ENCODE measurements at regions not wholly inside any gene's neighbourhood (a gene's known extent, or its start where the extent isn't known, plus 50 kb on each side); places are given as distances from the start of the nearest gene placed in this dataset.
A peak's percentile ranks its signal among the peaks of the same experiment; 100 is the strongest.
"Not testable (repeated sequence)": the region's sequence is repeated elsewhere in the genome, so short reads cannot be mapped to it uniquely, and the experiment has no call there.

DNA sequence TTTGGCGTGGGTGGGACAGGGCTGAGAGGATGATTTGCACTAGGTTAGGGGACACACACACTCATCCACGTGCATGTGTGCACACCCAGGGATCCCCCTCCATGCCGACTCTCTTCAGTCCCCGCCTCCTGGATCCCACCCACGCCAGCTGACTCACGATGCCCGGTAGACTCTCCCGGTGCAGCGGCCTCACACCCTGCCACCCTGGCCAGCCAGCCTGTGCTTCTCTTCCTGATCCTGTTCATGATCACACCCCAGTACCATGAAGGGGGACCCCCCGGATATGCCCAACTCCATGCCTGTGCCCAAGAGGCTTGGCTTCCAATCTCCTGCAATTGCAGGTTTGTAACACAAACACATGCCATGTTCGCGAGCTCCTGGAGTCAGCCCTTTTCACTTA, 157.8 kb upstream of the HDAC4 start:
- no peak for DNase-seq

GRCh38 chr2:239557516-239557915, 156.7 kb upstream of the HDAC4 start:
- DNase-seq = no peak

GRCh38 chr2:239555571-239555905, 154.7 kb upstream of the HDAC4 start:
- DNase-seq = no peak

DNA sequence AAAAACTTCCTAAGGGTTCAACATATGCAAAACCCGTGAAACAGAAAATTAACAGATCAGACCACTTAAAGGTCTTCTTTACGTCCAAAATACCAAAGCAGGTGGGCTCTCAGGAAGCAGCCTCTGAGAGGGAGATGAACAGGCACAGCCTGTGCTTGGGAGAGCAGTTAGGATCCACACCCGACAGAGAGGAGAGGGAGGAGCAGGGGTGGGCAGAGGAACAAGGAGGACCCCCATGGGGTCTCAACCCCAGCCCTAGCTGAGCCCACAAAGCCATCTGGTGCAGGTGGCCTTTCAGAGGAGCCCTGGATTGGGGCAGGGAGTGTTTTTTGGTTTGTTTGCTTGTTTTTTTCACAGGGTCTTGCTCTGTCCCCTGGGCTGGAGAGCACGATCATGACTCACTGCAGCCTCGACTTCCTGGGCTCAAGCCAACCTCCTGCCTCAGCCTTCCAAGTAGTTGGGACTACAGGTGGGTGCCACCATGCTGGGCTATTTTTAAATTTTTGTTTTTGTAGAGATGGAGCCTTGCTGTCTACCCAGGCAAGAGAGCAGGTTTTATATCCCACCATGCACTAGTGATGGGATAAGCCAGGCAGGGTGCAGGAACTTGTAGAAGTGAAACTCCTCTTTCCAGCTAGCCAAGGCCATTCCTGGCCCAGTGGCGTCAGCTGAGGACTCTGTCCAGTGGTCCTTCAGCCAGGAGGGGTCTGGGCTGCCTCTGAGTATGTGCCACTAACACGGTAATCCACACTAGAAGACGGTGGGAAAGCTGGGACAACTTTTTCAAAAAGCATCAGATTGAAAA, 154.1 kb upstream of the HDAC4 start:
- DNase-seq = no peak

GRCh38 chr2:239553376-239554000, 152.7 kb upstream of the HDAC4 start:
- no peak for DNase-seq

DNA sequence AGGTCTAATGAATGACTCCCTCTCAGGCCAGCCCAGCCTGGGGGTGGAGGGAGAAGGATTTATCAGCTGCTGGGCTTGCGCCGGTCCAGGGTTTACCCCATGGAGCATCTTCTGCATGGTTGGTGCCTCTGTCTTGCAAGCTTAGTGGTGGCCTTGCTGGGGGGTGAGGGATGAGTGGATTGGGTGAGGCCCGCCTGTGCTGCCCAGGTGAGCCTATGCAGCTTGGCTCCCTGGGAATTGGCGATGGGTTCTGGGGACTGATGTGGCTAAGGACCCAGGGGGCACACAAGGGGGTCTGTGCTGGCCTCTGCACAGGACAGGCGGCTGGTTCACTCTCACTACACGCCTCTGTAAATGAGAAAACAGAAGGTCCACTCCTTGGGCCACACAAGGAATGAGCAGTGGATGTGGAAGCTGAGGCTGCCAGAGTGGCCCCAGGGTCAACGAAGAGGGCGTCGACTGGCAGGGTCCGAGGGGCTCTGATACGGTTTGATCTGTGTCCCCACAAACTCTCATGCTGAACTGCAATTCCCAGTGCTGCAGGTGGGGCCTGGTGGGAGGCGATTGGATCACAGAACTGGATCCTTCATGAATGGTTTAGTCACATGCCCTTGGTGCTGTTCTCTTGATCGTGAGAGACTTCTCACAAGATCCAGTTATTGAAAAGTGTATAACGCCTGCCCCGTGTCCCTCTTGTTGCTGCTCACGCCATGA, 151.6 kb upstream of the HDAC4 start:
- DNase-seq = no peak

- DNase-seq = no peak
Measured at GRCh38 chr2:239551206-239551605, 150.4 kb upstream of the HDAC4 start.

DNA sequence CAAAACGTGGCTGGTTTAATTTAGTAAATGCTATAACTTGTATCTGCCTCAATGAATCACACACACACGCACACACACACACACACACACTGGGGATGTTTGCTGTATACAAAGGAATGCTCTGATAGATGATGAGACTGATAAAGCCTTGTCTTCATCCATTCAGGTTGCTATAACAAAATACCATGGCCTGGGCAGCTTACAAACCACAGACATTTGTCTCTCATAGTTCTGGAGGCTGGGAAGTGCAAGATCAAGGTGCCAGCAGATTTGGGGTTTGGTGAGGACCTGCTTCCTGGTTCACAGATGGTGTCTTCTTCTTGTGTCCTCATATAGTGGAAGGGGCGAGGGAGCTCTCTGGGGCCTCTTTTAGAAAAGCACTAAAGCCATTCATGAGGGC, 149.5 kb upstream of the HDAC4 start:
- no peak for DNase-seq

GRCh38 chr2:239549711-239550255, 149.0 kb upstream of the HDAC4 start:
- no peak for DNase-seq

DNA sequence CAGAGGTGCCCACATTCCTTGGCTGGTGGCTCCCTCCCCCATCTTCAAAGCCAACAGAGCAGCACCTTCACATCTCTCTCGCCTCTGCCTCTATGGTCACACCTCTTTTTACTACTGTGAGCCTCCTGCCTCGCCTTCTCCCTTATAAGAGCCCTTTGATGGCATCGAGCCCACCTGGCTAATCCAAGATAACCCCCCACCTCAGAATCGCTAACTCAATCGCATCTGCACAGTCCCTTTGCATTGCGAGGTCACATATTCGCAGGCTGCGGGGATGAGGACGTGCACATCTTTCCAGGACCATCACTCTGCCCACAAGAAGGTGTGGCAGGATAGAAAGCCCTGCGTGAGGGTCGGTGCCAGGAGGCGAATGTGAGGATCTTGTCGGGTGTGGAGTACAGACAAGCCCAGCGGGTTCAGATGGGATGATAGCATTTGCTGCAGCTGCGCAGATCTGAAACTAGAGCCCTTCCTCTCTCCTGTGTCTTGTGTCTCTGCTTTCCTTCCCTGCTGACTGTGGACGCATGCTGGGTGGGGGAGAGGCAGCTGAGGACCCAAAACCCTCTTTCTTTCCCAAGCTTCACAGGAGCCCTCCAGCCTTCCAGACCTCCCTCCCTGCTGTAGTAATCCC, 148.3 kb upstream of the HDAC4 start:
- DNase-seq = no peak

- peak; percentile 39 to 65 for DNase-seq
Measured at GRCh38 chr2:239548451-239548871, 147.6 kb upstream of the HDAC4 start.

GRCh38 chr2:239547140-239547539, 146.3 kb upstream of the HDAC4 start:
- not testable (repeated sequence) for DNase-seq

GRCh38 chr2:239546541-239546940, 145.7 kb upstream of the HDAC4 start:
- no peak for DNase-seq

GRCh38 chr2:239545741-239546392, 145.0 kb upstream of the HDAC4 start:
- no peak for DNase-seq

GRCh38 chr2:239544918-239545465, 144.2 kb upstream of the HDAC4 start:
- peak; percentile 19 to 51 for DNase-seq

DNA sequence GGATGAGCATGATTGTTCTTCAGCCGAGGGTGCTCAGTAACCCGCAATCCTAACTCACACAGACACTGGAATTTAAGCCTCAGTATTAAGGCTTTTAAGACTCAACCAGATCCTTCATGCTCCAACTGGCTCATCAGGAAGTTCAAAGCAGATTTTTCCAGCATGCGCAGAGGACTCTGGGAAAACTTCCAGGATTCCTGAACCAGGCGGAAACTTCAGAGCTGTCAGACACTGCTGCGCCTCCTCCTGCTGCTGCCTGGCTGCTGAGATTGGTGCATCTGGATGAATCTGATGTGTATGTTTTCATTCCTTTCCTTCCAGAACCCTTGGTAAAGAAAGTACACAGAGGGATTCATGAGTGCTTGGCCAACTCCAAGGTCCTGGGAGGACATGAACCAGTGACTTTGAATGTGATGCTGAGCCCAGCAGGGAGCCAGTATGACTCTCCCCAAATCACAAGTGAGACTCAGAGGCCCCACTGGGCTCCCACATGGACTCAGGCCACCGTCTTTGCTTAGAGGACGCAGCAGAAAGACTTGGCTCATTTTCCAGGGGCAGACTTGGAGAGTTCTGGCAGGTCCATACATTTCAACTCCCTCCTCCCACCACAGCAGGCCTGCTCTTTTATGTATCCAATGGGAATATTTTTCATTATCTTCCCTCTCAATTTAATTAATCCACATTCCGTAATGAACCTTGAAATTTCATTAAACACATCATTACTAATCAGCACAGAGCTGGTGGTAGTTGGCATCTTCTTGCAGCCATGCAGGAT, 143.5 kb upstream of the HDAC4 start:
- no peak for DNase-seq

DNA sequence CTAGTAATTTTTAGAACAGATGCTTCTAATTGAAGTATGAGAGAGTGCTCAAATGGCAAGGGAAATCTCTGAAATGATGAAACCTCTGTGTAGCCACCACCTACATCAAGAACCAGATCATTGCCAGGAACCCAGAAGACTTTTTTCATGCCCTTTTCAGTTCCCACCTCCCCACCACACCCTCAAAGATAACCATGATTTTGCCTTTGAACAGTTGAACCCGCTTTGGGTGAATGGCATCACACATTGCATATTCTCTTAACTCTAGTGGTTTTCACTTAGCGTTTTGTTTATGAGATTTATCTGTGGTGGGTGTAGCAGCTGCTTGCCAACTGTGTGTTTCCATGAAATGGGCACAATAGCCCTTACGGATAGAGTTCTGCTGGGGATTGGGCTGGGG, 142.9 kb upstream of the HDAC4 start:
- DNase-seq = no peak

GRCh38 chr2:239540174-239540573, 139.4 kb upstream of the HDAC4 start:
- no peak for DNase-seq

DNA sequence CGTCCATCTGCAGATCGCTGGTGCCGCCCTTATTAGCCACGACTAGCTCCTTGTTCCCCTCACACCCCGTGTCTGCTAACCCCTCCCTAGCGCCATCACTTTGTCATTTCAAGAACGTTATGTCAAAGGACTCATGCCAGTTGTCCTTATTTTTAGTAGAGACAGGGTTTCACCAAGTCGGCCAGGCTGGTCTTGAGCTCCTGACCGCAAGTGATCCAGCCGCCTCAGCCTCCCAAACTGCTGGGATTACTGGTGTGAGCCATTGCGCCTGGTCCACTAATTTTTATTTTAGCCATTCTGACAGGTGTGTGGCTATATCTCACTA, 138.9 kb upstream of the HDAC4 start:
- DNase-seq = no peak

- DNase-seq = no peak
Measured at GRCh38 chr2:239539083-239539775, 138.4 kb upstream of the HDAC4 start.

Data from activated CD4-positive, alpha-beta T cell treated with anti-CD3 and anti-CD28 coated beads for 4 hours (primary cell).